Astrocyte (in vitro differentiated cells and primary cell): ENCODE measurements at regions not wholly inside any gene's neighbourhood (a gene's known extent, or its start where the extent isn't known, plus 50 kb on each side); places are given as distances from the start of the nearest gene placed in this dataset.

Experiments
- CTCF ChIP-seq: IDR thresholded peaks from 2 replicates; pipeline ENCODE4 v1.5.1; 2011; ENCODE audit warnings: low read depth, mild to moderate bottlenecking, inconsistent platforms, low read length, moderate library complexity; ENCODE audit not compliant: insufficient read depth
- EZH2 ChIP-seq: IDR thresholded peaks from 2 replicates; pipeline ENCODE4 v1.6.1; 2012; ENCODE audit warnings: mild to moderate bottlenecking, low read length, inconsistent platforms; ENCODE audit not compliant: insufficient read depth

- TF ChIP-seq CTCF = no peak
- TF ChIP-seq EZH2 = no peak
Measured at GRCh38 chr12:59886131-59886733, 290.4 kb downstream of the SLC16A7 start.
